ENCODE measurements at regions not wholly inside any gene's neighbourhood (a gene's known extent, or its start where the extent isn't known, plus 50 kb on each side); places are given as distances from the start of the nearest gene placed in this dataset.

DNA sequence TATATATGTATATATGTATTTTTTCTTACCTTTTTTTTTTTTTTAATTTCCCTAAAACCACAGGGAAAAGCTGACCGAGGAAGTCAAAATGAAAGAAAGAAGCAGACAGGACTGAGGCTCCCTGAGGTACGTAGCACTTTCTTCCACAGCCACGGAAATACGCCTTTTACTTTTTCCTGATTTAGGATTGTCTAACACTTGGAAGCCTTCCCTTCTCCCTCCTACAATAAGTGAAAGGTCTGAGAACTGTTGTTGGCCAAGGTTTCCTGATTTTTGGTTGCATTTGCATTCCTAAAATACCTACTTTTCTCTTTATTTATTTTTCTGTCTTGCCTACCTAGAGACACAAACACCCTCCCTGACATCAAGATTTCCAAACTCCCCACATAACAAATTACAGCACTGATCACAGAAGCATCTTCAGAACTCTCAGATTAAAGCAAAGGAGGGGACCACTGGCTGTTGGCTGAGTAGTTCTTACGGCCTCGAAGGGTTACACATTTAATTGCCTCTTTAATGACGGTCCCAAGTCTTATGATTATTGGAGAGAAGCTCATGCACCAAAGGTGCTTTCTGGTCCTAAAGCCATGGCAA, 778.5 kb upstream of the FANCL start:
- no peak for DNase-seq

DNA sequence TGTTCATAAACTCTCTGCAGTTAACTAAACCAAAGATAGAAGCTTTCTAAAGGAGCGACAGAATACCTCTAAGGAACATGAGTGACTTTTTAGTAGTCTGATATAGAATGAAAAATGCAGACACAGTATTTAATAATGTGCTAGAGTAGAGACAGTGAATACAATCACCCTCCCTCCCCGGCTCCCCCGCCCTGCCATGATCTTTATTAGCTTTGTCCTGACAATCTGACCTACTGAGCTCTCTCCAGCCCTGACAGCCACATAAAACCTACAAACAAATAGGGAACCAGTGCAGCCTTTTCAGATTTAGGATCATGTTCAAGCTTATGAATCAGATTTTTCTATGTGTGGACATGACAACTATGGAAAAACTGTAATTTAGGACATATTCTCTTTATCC, 777.6 kb upstream of the FANCL start:
- DNase-seq: no peak

DNA sequence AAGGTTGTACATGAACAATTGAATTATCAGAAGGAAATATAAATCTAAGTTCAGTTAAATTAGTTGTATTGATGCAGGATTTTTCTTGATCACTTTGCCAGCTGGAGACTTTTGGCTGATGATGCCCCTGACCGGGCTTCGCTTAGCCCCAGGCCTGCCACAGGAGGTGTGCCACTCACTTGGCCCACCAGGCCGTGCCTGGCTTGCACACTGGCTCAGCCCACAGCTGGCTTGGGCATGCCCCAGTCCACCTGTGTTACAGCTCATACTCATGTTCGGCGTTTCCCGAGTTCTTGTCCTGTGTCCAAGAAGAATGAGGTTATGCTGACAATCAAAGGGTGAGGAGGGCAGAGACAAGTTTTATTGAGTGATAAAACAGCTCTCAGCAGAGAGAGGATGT, 773.9 kb upstream of the FANCL start:
- no peak for DNase-seq

DNA sequence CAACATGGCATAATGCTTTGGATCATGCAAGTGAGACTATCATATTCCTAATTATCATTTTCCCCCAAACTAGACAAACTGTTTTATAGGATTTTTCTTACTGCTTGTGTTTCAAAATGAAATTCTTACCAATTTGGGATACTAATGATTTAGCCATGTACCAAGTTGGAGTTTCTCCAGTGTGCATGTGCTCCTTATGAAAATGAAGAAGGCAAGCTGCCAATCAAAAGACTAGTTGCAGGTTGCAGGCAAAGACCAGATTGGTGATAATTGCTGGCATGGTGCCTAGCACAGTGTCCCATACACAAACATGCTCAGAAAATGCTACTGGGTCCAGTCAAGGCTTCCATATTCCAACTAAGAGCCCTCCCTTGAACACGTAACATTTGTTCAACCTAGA, 771.8 kb upstream of the FANCL start:
- DNase-seq: no peak

DNA sequence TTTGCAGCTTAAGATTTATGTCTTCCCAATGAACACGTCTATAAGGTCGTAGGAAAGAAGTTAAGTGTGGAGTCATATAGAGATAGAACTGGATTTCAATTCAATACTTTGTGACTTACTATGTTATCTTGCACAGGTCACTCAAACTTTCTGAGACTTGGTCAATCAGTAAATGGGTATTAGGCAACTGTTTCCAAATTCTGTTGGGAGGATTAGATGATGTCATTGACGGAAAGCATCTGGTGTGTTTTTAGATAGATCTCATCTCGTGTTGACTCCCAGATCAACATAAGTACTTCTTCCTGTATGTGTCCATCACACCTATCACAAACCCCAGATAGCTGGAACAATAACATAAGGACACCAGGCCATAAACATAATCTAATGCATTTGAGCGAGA, 771.1 kb upstream of the FANCL start:
- no peak for DNase-seq

DNA sequence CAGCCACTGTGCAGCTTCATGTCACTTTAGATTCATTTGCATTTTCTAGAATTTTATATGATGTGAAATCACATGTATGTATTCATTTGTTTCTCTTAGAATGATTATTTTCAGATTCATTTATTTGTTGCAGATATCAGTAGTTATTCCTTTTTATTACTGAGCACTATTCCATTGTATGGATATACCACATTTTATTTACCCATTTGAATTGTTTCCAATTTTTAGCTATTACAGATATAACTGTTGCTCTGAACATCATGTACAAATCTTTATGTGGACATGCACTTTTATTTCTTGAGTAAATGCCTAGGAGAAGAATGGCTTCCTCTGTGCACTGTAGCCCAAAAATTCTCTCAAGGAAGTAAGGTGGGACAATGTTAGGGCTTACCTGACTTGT, 767.8 kb upstream of the FANCL start:
- DNase-seq: no peak

DNA sequence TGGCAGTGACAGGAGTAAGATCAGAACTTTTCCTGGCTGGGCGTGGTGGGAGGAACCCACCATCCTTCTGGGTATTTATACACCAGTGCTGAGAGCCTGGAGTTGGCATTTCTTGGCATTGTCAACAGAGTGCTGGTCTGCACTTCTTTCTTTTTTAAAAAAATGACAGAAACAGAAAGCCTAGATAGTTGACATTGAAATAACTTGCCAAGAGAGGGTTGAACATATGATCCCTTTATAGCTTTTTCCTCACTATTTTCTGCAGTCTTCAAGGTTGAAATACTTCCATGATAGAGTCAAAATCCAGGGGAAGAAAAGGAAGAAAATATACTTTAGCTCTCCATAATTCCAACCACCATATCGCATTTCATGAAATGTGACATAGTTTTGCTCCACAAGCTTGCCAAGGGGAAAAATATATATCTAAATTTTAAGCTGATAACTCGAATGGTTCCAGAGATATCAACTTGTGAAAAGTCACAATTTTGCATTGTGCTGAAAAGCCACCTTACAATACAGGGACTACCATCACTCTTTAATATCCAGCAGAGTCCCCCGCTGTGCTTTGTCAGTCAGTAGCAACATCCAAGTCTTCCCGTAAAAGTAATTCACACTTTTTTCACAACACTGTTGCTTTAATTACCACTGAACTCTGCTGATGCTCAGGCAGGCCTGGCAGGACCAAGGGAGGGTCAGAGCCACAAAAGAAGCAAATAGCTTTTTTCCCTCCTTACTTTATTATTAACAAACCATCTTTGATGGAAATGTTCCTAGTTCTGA, 764.9 kb upstream of the FANCL start:
- DNase-seq: no peak

DNA sequence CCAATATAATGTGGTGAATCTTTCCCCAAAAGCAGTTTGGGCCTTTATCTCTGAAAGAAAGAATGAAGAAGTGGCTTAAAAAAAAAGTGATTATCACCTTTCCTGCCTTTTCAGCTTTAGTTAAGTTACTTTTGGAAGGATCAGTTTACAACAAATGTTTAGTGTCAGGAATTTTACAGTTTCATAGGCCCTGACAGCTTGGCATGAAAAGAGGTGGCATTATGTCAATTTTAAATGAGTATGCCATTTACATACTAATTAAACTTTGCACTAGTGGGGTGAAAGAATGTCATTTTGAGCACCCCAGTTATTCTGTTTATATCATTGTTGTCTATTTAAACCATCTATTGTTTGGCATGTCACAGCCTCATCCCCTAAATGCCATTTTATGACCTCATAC, 763.5 kb upstream of the FANCL start:
- no peak for DNase-seq

DNA sequence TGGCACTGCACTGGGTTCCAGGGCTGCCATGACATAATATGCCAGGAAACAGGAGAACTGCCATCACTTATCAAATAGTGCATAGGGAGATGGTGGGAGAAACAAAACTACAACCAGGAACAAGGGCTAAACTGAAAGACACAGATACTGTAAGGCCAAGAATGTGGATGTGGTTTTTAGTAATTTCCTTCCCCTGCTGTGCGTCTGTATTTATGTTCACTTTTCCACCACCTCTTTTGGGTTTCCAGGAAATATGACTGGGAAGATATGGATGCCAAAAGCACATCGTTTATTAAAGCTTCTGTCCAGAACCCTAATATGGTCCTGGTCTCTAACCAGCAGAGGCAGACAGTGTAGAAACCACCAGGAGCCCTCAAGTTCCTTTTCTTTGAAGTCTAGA, 759.7 kb upstream of the FANCL start:
- DNase-seq: no peak

DNA sequence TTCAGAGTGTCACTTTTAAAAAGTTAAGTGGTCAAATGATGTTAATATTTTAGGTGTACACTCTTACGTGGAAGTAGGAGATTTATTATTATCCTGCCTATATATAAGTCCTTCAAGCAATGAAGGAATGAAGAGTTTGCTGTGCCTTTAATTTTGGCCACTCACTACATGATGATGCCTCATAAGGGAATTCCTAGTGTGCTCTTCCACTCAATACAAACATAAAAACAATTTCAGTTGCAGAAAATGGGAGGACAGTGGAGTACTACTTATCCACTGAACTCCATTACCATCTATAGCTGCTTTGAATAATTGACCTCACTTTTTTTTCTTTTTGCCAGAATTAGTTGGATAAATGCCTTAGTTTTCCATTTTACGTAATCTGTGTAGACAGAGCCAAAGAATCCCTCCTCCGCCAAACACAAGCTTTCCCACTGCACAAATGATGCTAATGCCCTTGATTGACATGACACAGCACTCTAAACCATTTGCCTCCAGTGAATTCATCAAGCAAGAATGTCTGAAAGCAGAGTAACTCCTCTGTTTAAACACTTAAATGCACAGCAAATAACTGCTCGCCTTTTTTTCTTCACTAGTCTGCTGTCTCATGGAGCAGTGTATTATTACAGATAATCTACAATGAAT, 751.1 kb upstream of the FANCL start:
- no peak for DNase-seq

DNA sequence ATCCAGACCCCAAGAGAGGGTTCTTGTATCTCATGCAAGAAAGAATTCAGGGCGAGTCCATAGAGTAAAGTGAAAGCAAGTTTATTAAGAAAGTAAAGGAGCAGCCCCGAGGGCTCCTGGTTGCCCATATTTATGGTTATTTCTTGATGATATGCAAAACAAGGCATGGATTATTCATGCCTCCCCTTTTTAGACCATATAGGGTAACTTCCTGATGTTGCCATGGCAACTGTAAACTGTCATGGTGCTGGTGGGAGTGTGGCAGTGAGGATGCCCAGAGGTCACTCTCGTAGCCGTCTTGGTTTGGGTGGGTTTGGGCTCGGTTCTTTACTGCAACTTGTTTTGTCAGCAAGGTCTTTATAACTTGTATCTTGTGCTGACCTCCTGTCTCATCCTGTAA, 750.2 kb upstream of the FANCL start:
- no peak for DNase-seq

DNA sequence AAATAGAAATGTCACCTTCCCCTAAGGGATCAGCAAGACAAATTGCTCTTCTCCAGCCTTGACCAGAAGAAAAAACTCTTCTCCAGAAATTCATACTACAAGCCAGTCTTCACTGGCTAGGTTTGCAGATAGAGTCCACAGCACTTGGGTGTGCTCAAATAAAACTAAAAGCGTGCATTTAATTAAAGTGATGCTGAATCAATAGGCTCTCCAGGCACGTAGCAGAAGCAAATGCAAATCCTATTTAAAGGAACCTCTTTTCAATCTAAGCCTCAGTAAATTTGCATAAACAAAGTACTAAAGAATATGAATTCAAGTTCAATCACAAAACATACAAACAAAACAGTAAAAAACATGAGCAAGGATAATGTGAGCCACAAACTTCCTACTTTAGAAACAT, 744.4 kb upstream of the FANCL start:
- no peak for DNase-seq

DNA sequence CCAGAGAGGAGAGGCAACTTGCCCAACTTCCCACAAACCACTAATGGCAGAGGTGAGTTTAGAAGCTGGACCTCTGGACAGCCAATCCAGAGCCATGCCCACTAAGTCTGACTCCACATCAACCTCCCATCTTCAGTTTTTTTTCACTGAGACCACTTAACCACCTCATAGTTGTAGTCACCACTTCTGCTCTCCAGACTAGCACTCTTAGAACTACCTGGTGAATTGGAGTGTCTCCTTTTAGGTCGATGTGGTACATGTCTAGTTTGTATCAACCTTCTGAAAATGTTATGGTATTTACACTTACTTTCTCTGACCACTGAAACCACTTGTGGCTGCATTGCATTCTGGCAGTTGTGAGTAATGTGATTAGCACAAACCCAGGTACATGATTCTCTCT, 743.6 kb upstream of the FANCL start:
- no peak for DNase-seq

DNA sequence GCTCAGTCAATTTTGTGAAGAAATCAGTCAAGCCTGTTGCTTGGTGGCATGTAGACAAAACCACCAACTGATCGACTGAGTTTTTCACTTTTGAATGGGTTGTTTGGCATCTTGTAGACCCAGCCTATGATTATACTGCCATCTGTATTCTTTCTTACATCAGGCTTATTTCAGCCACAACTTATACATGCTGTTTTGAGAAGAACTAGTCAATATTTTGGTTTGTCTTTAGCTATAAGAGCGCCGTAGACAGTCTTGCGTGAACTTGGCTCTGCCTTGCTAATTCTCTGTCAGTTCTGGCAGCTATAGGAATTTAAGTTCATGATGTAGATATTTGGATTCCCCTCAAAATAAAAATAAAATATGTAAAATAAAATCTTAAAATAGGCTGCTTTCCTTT, 742.0 kb upstream of the FANCL start:
- no peak for DNase-seq

DNA sequence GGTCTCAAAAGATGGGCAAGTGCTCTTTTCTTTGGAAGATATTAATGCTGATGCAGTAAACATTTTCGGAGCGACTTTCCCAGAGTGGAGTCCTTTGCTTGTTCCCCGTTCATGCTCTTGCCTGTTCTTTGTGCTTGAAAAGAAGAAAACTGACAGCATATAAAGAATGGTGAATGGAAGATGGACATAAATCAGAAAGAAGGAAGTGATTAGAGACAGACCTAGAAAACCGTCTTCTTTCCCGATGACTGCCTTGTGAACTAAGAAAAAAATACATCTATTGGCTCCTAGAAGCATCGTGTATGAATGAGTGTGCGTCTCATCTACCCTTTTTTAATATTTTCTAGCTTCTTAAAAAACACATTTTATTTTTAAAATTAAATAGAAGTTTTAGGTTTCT, 740.1 kb upstream of the FANCL start:
- no peak for DNase-seq

DNA sequence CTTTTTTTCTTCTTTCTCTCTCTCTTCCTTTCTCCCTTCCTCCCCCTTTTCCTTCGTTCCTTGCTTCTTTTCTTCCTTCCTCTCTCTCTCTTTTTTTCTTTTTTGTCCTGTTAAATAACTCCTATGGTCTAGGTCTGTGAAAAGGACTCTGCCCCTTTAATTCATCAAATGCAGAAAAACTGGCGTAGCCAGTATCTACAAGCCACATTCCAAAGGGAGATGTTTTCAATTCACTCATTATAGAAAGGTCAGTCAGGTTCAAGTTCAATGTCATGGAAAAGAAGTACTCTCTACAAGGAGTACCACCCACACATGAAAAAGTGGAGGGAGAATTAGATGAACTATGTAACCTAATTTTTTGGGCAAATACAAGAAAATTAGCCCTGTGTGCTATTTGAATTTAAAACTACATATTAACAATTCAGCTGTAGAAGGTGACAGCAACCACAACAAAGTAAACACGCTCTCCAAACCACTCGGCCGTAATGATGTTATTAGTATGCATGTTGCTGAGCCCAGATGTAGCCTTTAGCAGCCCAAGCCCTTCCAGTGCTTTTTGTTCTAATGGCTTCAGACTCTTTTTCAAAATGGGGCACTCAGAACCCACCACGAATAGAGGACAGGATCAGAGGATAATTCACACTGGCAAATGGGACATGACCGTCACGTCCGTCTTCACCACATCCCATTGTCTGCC, 735.4 kb upstream of the FANCL start:
- DNase-seq: no peak

DNA sequence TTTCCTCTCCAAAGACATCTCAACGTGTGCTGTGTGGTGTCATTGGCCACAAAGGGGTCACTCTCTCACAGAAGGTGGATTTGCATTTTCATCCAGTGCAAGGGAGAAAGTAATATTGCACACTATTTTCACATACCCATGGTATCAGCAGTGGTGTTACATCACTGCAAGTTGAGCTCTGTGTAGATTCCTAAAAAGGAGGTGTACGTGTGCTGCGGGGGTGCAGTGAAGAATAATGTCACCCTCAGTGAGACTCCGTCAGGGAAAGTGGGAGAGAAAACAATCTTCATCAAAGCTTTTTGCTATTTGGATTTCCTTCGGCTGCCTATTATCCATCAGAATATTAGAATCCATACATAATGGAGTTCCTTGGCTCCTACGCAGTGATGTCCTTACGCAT, 733.8 kb upstream of the FANCL start:
- no peak for DNase-seq

DNA sequence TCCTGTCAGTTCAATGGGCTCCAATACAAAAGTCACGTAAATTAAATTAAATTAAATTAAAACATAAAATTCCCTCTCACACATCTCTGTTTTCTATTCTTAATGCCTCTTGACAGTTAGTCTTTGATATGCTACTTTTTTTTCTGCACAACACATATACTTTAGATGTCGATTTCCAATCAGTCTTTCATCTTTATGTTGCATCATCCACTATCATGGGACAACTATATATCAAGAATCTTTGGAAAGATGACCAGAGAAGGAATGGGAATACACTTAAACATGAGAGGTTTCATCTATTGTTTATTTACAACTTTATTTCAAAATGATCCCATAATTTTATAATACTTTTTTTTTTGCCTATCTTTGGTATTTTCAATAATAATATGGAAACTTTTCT, 733.3 kb upstream of the FANCL start:
- DNase-seq: no peak

DNA sequence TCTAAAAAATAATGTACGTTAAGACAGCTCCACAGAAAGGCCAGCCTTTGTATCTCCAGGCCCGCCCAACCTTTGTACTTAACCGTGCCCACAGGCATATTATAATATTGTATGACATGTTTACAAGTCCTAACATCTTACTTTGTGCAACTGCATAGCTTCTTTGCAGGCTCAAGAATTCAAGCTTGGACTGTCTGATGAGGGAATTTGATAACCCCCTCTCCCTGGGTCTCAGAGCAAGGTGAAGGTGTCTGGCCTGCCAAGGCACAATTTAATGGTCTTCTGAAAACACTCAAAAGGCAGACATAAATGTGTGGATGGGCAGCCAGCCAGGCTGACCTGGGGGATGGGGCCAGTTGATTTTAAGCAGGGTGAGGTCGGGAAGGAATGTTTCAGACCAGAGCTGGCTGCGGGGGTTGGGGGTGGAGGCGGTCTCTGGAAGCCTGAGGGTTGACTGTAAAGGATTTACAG, 732.7 kb upstream of the FANCL start:
- DNase-seq: no peak

DNA sequence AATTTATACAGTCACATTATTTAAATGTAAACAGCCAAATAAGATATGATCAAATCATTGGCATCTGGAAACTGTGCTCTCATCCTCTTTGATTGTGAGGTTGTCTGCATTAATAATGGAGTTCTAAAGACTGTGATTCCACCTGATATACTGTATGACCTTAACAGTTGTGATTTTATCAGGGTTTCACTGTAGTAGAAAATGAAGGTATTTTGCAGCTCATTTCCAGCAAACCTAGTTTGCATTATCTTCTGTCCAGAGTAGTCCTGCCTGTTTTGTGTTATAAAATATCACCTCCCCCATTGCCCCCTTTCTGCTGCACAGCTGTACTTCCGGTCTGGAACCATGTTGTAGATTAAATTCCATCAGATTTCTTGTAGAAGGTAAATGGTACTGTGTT, 731.6 kb upstream of the FANCL start:
- DNase-seq: no peak

DNA sequence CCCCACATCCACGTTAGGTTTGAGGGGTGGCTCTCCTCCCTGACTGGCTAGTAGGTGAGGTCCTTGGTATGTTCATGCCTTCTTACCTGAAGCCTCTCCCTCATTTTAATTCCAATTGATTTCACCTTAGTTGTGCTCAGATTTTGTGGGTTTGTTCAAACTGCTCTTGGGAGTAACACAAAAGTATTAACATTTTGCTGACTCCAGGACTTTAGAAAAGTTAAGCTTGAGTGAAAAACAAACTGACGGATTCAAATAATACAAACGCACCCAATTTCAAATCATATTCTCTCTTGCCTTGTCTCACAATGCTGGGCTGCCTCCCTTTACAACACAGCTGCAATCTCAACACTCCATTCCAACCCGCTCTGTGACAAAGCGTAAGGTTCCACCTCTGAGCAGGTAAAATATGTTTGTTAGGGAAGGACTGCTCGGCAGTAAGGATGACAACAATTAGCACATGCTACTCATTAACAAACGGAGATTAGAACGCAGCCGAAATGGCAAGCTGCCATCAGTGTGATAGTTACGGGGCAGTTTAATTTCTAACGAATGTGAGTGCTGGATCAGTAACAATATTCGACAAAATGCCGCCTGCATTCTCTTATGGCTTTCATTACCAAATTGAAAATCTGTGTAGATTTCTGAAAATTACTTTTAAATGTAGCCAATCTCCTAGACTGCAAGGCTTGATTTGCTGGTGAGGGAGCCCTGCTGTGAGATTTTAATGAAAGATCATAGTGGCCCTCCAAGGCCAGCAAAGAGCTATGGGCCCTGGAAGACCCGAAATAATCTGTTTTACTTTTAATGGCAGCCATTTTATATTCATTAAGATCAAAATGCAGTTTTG, 730.6 kb upstream of the FANCL start:
- DNase-seq: no peak

DNA sequence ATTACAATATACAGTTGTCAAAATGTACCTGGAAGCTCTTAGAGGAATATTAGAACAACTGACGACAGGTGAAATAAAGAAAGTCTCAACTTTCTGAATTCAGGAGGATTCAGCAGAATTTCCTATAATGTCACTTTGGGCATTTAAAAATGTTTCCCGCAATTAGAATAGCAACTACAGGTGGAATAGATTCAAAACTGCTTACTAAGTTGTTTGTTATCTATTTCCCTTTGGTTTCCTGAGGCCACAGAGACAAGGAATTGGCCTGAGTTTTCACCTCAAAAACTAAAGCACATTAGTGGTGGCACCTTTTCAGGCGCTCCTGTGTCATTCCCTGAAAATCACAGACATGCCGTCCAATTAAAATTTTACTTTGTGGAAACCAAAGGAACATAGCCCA, 729.2 kb upstream of the FANCL start:
- no peak for DNase-seq

DNA sequence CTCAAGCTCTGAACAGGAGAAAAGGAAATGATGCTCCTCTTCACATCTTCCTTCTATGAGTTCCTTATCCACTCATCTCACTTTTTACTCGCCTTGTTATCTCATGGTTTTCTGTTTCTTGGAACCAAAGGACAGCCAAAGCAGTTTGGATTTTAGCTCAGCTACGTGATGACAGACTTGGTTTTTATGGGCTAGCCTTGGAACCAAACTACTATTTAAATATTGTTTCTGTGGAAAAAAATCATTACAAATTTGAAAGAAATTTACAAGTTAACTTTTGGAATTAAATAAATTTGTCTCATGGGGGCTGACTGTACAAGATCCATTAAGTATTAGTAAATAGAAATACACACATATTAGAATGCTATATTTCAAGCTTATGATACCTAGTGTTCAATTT, 727.8 kb upstream of the FANCL start:
- DNase-seq: no peak

All from CD4-positive, alpha-beta T cell treated with Interleukin-15 for 1 hour (primary cell).